ENCODE measurements at regions not wholly inside any gene's neighbourhood (a gene's known extent, or its start where the extent isn't known, plus 50 kb on each side); places are given as distances from the start of the nearest gene placed in this dataset.

- H3K4me3 ChIP-seq (ENCODE audit: low read depth in 2 of 2, low read length in 2 of 2): no peak overlapping the region
- TF ChIP-seq CTCF (IDR thresholded peaks at IDR 0.05) (no peak), TCF7L2 (IDR thresholded peaks at IDR 0.05; ENCODE audit: low read depth, low read length) (no peak), POLR2AphosphoS5 (IDR thresholded peaks at IDR 0.05; ENCODE audit: low read depth, low read length) (no peak), REST (IDR thresholded peaks at IDR 0.05; ENCODE audit: insufficient read depth in 1 of 2, low read depth in 2 of 2, low read length in 1 of 2) (no peak), SIN3A (IDR thresholded peaks at IDR 0.05; ENCODE audit: borderline replicate concordance, insufficient read depth, low read depth, low read length) (no peak)
- ChIA-PET CTCF (no interaction called here), POLR2A (no interaction called here)
- no peaks in the 10 kb centered on the region for H3K9me3 ChIP-seq (ENCODE audit: control insufficient read depth, insufficient read depth, low read depth, low read length)
- DNase-seq (ENCODE audit: low read depth, low spot score) (no peak), ATAC-seq (no peak)
- H3K27ac ChIP-seq (ENCODE audit: low read length): no peak overlapping the region
- intact Hi-C loops (cut with micrococcal nuclease; ENCODE audit: unreplicated experiment): no loop called here
- no peaks in the 10 kb centered on the region for H3K4me1 ChIP-seq (ENCODE audit: control insufficient read depth, insufficient read depth, low read length)
- BruUV-seq (replicated peaks): no TSS peak
- H3K27me3 ChIP-seq (ENCODE audit: control insufficient read depth, insufficient read depth, low read length): no peaks in the 10 kb centered on the region
- in situ Hi-C loops (cut with HindIII; ENCODE audit: low pct_unique_long_range_greater_than_20kb, low sequenced_read_pairs): no loop called here
- H3K36me3 ChIP-seq (ENCODE audit: control insufficient read depth, insufficient read depth, low read length): no peaks in the 10 kb centered on the region
Measured at GRCh38 chr18:29271501-29271900, 1094.6 kb upstream of the CDH2 start.

GRCh38 chr18:29259838-29260237 is 1082.9 kb upstream of the CDH2 start:
- no peak overlapping the region for H3K4me3 ChIP-seq (ENCODE audit: low read depth in 2 of 2, low read length in 2 of 2)
- TF ChIP-seq POLR2AphosphoS5 (IDR thresholded peaks at IDR 0.05; ENCODE audit: low read depth, low read length) (no peak), CTCF (IDR thresholded peaks at IDR 0.05) (no peak), TCF7L2 (IDR thresholded peaks at IDR 0.05; ENCODE audit: low read depth, low read length) (no peak), SIN3A (IDR thresholded peaks at IDR 0.05; ENCODE audit: borderline replicate concordance, insufficient read depth, low read depth, low read length) (no peak)
- H3K4me1 ChIP-seq (ENCODE audit: control insufficient read depth, insufficient read depth, low read length): no peaks in the 10 kb centered on the region
- in situ Hi-C loops (cut with HindIII; ENCODE audit: low pct_unique_long_range_greater_than_20kb, low sequenced_read_pairs): no loop called here
- ATAC-seq (no peak), DNase-seq (ENCODE audit: low read depth, low spot score) (no peak)
- H3K9me3 ChIP-seq (ENCODE audit: control insufficient read depth, insufficient read depth, low read depth, low read length): no peaks in the 10 kb centered on the region
- ChIA-PET CTCF (interaction anchor here (0.7 kb wide), 1 partner anchor 950 kb away, joined by 4 read pairs; no protein-coding TSS in a partner anchor), POLR2A (no interaction called here)
- no TSS peak for BruUV-seq (replicated peaks)
- no peaks in the 10 kb centered on the region for H3K27me3 ChIP-seq (ENCODE audit: control insufficient read depth, insufficient read depth, low read length)
- H3K27ac ChIP-seq (ENCODE audit: low read length): no peak overlapping the region
- intact Hi-C loops (cut with micrococcal nuclease; ENCODE audit: unreplicated experiment): no loop called here
- no peaks in the 10 kb centered on the region for H3K36me3 ChIP-seq (ENCODE audit: control insufficient read depth, insufficient read depth, low read length)

Data from Panc1 (cell line).